ENCODE measurements at regions not wholly inside any gene's neighbourhood (a gene's known extent, or its start where the extent isn't known, plus 50 kb on each side); places are given as distances from the start of the nearest gene placed in this dataset.

- no peak for TF ChIP-seq RAD51 (IDR thresholded peaks at IDR 0.05)
- no peak for TF ChIP-seq NR2C2 (IDR thresholded peaks at IDR 0.05; ENCODE audit: borderline replicate concordance, control insufficient read depth, insufficient read length, low read depth)
- TF ChIP-seq PAX5 (IDR thresholded peaks at IDR 0.05; ENCODE audit: borderline replicate concordance, low read depth, low read length), result no peak
- TF ChIP-seq NBN (IDR thresholded peaks at IDR 0.05), result no peak
- no peak for TF ChIP-seq NFYA (IDR thresholded peaks at IDR 0.05; ENCODE audit: borderline replicate concordance, low read depth, low read length)
- TF ChIP-seq NR2F1 (conservative IDR thresholded peaks at IDR 0.05), result no peak
- TF ChIP-seq, protein P1, sequence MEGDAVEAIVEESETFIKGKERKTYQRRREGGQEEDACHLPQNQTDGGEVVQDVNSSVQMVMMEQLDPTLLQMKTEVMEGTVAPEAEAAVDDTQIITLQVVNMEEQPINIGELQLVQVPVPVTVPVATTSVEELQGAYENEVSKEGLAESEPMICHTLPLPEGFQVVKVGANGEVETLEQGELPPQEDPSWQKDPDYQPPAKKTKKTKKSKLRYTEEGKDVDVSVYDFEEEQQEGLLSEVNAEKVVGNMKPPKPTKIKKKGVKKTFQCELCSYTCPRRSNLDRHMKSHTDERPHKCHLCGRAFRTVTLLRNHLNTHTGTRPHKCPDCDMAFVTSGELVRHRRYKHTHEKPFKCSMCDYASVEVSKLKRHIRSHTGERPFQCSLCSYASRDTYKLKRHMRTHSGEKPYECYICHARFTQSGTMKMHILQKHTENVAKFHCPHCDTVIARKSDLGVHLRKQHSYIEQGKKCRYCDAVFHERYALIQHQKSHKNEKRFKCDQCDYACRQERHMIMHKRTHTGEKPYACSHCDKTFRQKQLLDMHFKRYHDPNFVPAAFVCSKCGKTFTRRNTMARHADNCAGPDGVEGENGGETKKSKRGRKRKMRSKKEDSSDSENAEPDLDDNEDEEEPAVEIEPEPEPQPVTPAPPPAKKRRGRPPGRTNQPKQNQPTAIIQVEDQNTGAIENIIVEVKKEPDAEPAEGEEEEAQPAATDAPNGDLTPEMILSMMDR (IDR thresholded peaks at IDR 0.05 in 2 of 3, conservative IDR thresholded peaks at IDR 0.05 in 1 of 3; ENCODE audit: control insufficient read depth in 2 of 3, extremely low read depth in 1 of 3, insufficient read depth in 1 of 3, low read depth in 3 of 3, low read length in 3 of 3), result no peak
- TF ChIP-seq POLR2AphosphoS2 (IDR thresholded peaks at IDR 0.05; ENCODE audit: low read depth, low read length), result no peak
- no peak for TF ChIP-seq SMARCA5 (IDR thresholded peaks at IDR 0.05)
- no peak for TF ChIP-seq SREBF1 (IDR thresholded peaks at IDR 0.05; ENCODE audit: low read length)
- TF ChIP-seq KLF5 (IDR thresholded peaks at IDR 0.05; ENCODE audit: partially characterized antibody), result no peak
- Histone ChIP-seq H3K9me3 (replicated peaks; ENCODE audit: control insufficient read depth, insufficient read depth, low read length) (no peaks in the 10 kb centered on the region), H4K20me1 (ENCODE audit: control insufficient read depth, insufficient read depth) (no peaks in the 10 kb centered on the region), H3K27ac (ENCODE audit: control insufficient read depth, insufficient read depth) (no peak overlapping the region), H3K4me1 (ENCODE audit: control insufficient read depth, insufficient read depth, low read length) (no peaks in the 10 kb centered on the region), H3K4me2 (ENCODE audit: control insufficient read depth, insufficient read depth) (no peak overlapping the region), H2AFZ (ENCODE audit: control insufficient read depth, low read depth, low read length) (no peak overlapping the region), H3K9ac (ENCODE audit: control insufficient read depth, insufficient read depth, low read length) (no peak overlapping the region), H3K79me2 (ENCODE audit: control insufficient read depth, insufficient read depth, low read length) (no peaks in the 10 kb centered on the region), H3K27me3 (replicated peaks in 1 of 2; ENCODE audit: control insufficient read depth in 2 of 2, insufficient read depth in 2 of 2, low read length in 1 of 2) (no peaks in the 10 kb centered on the region), H3K4me3 (no peak overlapping the region), H3K36me3 (ENCODE audit: control insufficient read depth in 2 of 2, insufficient read depth in 2 of 2, low read length in 1 of 2) (no peaks in the 10 kb centered on the region)
- DNase-seq (ENCODE audit: low read depth, low spot score) (no peak), FAIRE-seq (no peak), ATAC-seq (no peak)
- ChIA-PET RAD21 (ENCODE audit: unreplicated experiment) (no interaction called here), CTCF (interaction anchor here (0.6 to 1.0 kb wide), 2 partner anchors 26 to 144 kb away, joined by 3 read pairs; no protein-coding TSS in a partner anchor), SMC1A (ENCODE audit: uncharacterized antibody, unreplicated experiment) (interaction anchor here (1.1 kb wide), 1 partner anchor 16 kb away, joined by 3 read pairs; no protein-coding TSS in a partner anchor), POLR2A (no interaction called here)
- intact Hi-C loops (cut with micrococcal nuclease; ENCODE audit: unreplicated experiment) (no loop called here), in situ Hi-C loops (cut with MboI) (no loop called here)
- no TSS peak for BruUV-seq (replicated peaks)
Observed at GRCh38 chr2:14157816-14158215, 474.7 kb upstream of the LRATD1 start.
